Keratinocyte (primary cell): ENCODE measurements at regions not wholly inside any gene's neighbourhood (a gene's known extent, or its start where the extent isn't known, plus 50 kb on each side); places are given as distances from the start of the nearest gene placed in this dataset.

Experiments used
- EZH2 ChIP-seq: IDR thresholded peaks from one replicate; pipeline ENCODE4 v1.6.1; 2012; ENCODE audit warnings: inconsistent platforms, mild to moderate bottlenecking, low read length, moderate library complexity
- TF ChIP-seq, protein P1 (sequence below), 3 experiments: IDR thresholded peaks in 1 of 3; conservative IDR thresholded peaks in 1 of 3; optimal IDR thresholded peaks in 1 of 3; 2 replicates in 2 of 3; 3 replicates in 1 of 3; pipeline versions ENCODE3 to v1.5.1; 2011; ENCODE audit warnings: low read length in 3 of 3, mild to moderate bottlenecking in 3 of 3, moderate library complexity in 2 of 3, control low read depth in 1 of 3, inconsistent platforms in 1 of 3; ENCODE audit not compliant: insufficient read depth in 2 of 3; ENCODE audit errors: extremely low read depth in 1 of 3

DNA sequence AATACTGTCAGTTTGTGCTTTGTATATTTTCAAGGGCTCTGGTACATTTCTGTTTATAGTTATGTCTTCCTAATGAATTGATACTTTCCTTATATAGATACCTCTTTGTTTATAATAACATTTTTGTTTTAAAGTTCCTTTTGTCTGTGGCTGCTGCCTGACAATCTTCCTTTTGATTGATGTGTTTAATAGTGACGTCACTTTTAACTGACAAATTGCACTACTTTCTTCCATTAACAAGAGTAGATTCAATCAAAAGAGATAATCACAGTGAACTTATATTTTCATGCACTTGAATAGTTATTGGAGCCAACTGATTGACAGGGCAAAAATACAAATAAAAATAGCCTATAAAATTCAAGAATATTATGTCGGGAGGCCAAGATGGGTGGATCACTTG lies 371.7 kb downstream of the ANXA1 start:
- TF ChIP-seq EZH2: no peak
- TF ChIP-seq, protein P1, sequence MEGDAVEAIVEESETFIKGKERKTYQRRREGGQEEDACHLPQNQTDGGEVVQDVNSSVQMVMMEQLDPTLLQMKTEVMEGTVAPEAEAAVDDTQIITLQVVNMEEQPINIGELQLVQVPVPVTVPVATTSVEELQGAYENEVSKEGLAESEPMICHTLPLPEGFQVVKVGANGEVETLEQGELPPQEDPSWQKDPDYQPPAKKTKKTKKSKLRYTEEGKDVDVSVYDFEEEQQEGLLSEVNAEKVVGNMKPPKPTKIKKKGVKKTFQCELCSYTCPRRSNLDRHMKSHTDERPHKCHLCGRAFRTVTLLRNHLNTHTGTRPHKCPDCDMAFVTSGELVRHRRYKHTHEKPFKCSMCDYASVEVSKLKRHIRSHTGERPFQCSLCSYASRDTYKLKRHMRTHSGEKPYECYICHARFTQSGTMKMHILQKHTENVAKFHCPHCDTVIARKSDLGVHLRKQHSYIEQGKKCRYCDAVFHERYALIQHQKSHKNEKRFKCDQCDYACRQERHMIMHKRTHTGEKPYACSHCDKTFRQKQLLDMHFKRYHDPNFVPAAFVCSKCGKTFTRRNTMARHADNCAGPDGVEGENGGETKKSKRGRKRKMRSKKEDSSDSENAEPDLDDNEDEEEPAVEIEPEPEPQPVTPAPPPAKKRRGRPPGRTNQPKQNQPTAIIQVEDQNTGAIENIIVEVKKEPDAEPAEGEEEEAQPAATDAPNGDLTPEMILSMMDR (optimal IDR thresholded peaks at IDR 0.05 in 1 of 3, IDR thresholded peaks at IDR 0.05 in 1 of 3, conservative IDR thresholded peaks at IDR 0.05 in 1 of 3; ENCODE audit: extremely low read depth in 1 of 3, insufficient read depth in 2 of 3, low read length in 3 of 3): no peak
